HG02973 (cell line): ENCODE measurements at regions not wholly inside any gene's neighbourhood (a gene's known extent, or its start where the extent isn't known, plus 50 kb on each side); places are given as distances from the start of the nearest gene placed in this dataset.
"Not testable (repeated sequence)": the region's sequence is repeated elsewhere in the genome, so short reads cannot be mapped to it uniquely, and the experiment has no call there.

Experiments
- ATAC-seq: cut with Tn5 transposase; IDR thresholded peaks from one replicate; pipeline ENCODE4 v1.9.1; 2021; ENCODE audit warnings: moderate library complexity; ENCODE audit not compliant: unreplicated experiment

DNA sequence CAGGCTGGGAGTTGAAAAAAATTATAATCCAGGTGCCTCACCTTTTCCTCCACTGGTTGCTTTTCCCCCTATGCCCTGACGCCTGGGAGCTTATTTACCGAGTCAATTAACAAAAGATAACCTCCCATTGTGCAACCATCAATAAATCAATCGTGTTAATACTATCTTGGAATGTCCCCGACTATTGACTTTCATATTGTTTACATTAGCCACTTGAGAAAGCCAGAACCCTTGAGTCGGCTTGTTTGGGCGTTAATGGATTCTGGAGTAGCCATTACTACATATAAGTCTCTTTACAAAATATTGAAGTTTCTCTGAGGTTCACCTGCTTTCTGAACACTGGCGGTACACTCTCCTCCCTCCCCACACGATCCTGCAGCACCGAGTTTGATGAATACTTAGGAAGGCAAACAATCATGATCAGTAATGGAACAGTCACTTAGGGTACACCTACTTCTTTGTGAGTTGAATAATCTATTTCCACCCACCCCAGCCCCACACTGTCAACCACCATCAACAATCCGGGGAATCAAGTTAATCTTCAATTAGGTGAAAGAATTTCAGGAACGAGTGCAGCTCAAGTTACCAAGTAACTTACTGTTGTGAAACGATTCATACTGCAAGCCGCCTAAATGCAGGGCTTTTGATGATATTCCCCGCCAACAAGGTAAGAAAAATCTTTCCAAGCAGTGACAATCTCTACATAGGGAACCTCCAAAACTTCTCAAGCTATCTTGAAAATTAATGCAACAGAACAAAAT lies 159.3 kb upstream of the NR2F2 start:
- ATAC-seq = no peak

DNA sequence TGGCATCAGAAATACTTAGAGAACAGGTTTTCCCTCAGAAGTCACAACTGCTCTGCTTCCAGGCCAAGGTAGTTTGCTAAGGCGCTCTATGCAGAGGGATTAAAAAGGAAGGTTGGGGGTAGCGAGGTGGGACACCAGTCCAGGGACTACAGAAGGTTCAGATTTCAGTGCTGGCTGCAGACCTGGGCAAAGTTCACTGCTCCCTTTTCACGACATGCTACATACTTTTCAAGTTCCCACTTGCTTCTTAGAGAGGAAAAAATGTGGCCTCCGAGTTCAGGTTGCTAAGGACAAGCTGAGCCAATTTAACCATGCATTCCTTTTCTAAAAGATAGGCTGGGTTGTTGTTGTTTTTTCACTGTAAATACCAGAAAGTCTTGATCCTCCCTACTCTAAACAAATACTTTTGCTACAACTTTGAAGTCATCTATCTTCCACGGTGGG lies 158.6 kb upstream of the NR2F2 start:
- ATAC-seq = no peak

DNA sequence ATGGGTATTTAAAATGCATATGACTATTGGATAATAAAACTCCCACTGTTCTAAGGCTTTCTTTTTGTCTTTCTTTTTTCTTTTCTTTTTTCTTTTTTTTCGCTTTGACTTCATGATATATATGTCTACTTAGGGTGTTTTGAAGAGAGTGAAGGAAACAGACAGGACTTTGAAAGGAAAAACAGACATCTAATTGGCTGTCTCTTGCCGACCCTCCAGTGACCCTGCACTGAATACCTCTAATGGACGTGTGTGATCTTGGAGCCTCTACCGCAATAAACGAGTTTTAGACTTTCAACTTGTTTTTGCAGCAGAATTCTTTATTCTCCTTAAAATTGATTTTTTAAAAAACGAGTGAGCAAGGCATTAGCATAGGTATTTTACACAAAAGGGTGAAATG lies 158.1 kb upstream of the NR2F2 start:
- no peak for ATAC-seq

DNA sequence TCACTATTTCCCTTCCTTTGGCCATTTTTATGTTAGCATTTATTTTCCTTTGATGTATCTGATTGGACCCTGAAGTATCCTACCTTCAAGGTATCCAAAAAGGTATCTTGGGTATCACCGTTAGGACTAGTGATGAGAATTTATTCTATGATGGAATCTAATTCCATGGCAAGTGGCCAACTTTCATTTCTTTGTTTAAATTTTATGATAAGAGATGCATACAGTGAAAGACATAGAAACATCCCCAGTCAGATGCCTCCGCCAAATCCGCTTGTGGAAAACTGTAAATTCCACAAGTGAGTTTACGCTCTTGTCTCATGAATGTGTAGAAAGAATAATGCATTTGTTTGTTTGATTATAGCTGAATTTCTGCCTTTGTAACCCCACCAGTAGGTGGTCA lies 153.7 kb upstream of the NR2F2 start:
- no peak for ATAC-seq

DNA sequence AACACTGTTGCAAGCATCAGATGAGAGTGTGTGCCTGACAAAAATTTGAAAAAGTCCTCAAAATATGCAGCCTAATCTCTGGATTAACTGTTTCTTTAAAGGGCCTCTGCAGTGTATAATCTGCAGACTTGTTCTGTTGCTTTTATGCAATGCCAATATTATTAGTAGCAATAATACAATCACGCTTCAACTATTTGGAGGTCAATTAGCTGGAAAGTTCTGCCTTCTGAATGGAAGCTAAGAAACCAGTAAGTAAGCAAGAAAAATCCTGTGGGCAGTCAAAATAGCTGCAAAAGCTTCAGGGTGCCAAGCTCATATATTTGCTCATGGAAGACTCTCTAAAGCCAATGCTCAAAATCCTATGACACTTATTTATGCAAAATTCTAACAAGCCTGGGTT lies 153.2 kb upstream of the NR2F2 start:
- ATAC-seq = no peak

DNA sequence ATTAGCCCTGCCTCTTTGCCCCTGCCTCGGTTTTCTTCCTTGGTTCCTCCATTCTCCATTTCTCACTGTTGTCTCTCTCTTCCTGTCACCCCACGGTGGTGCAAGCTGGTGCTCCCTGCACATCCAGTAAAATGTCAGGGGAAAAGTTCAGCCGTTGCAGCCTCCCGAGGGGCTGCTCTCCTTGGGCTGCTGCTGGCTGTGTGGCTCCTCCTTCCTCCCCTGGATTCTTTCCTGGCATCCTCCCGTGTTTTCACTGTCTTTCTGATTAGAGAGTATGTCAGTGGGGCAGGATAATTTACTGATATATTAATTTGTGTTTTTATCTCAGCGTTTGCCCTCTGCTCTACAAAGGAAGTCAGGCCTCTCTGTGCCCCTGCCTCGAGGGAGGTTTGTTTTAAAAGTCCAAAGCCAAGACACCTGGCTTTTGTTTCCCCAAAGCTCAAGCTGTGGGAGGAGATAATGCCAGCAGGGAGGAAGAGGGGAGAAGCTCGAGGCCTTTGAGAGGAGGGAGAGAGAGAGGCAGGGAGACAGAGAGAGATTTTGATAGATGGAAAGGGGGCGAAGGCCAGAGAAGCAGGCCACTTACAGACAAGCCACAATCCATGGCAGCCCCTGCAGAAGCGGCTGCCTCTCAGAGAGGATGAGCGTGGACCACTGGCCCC lies 150.3 kb upstream of the NR2F2 start:
- ATAC-seq = no peak

DNA sequence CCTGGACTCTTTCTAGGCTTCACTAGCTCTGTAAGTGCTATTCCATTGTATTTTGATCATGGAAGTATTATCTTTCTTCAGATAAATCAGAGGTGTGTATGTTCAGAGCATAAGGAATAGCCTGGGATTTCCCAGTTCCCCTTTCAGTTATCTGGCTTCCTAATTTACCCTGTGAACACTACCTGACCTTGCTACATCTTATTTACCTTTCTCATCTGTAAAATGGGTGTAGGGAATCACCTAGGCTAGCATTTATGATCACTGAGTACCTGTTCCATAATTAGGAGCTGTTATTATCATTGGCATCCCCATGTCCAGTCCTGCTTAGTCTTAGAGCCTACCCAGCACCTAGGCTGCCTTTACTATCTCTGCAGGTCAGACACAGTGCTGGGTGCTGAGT lies 149.3 kb upstream of the NR2F2 start:
- ATAC-seq = no peak

DNA sequence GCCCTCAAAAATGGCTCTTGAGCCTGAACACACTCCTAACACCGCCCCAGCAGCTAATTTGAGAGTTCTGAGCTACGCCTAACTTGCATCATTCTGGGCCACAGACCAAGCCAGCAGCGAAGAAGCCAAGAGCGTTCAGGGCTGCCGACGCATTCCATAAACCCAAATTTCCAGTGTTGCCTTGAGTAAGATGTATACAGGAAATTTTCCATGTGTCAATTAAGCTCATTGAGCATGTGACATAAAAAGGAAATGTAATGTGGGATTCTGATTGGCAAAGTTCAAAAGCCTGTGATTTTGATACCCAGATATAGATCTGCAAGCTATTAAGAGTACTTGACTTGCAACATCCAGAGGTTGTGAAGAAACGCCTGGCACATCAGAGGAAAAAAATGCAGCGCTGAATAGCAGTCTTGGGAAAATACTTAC lies 148.6 kb upstream of the NR2F2 start:
- no peak for ATAC-seq

DNA sequence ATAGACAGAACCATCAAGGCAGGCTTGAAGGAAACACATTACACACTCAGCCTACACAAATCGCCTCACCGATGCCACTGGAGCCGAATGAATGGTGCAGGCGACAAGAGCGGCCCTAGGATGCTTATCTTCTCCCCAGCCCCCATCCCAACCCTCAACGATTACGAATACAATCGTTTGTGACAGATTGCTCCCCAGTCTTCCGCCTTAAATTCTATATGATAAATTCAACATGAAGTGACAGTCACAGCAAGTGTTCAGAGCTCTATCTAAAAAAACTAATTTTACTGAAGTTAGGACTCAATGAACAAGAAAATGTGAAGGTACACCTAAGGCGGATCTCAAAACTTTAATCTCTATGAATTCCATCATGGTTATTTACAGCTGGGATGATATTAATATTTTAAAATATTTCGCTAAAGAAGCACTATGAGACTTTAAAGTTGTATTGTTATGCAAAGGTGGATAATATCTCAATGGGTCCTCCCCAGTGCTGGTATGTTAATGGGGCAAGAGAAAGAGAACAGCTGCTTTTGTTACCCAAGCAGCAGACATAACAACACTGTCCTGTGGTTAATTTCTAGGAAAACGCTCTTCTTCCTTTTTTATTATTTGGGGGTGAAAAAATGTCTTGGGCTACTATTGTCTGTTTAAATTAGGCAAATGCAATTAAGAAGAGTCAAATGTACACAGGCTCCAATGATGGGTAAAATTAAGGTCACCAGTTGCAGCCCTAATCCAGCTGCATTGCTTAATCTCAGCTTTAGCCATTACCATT lies 147.6 kb upstream of the NR2F2 start:
- no peak for ATAC-seq

DNA sequence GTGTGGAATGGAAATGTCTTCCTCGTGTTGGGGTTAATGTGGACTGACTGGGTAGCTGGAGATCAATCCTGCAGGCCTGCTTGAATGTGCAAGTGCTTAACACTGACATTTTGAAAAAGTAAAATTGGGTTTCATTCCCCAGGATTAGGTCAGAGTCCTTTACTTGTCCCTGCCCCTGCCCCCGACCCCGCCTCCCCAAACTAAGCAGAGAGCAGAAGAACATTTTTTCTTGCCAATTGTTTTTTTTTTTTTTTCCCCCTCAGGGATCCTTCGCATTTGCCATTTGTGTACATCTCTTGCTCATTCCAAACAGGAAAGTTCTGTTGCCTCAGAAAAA lies 147.0 kb upstream of the NR2F2 start:
- no peak for ATAC-seq

DNA sequence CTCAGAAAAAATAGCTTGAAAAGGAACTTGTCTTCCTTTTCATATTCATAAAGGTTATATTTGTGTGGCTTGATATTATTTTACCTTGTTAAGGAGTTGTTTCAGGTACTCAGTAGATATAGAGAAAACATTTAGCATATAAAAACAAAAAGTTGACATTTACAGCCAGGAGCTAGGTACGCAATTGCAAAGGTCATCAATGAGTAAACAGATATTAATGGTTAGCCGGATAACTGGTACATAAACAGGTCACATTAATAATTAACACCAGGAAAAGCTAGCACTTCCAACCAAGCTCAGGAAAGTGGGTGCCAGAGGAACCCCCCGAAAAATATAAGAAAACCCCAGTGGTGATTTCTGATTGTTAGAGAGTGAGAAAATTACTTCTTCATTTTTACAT lies 146.6 kb upstream of the NR2F2 start:
- no peak for ATAC-seq

DNA sequence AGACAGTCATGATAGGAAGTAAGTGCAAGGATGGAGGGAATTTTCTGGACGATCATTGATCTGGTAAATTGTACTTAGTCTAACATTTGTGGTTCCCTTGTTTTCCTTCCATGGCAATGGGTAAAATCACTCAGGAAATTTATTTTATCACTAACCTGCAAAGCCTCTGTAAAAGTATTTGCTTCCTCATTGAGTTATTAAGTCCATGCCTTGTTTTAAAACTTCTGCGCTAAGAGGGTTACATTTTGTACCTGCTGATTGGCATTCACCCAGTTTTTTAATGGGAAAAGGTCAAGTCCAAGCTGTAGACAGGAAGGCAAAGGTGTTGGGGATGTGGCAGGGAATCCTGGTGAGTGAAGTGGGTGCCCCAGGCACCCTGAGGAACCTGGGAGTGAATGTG lies 146.2 kb upstream of the NR2F2 start:
- no peak for ATAC-seq

DNA sequence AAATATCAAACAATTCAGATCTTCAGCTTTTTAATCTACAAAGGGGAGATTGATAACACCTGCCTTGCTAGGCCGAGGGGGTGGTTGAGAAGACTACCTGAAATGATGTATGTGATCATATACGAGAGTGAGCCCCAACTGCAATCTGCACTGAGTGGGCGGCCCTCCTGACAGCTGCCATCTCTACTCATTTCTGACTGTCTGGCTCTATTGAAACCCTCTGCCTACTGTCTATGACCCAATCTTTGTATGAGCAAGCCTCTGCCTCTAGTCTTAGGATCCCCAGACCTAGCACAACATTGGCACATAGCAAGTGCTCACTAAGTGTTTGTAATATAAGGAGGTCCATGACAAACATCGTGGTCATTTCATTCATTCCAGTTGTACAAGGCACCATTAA lies 144.4 kb upstream of the NR2F2 start:
- no peak for ATAC-seq

DNA sequence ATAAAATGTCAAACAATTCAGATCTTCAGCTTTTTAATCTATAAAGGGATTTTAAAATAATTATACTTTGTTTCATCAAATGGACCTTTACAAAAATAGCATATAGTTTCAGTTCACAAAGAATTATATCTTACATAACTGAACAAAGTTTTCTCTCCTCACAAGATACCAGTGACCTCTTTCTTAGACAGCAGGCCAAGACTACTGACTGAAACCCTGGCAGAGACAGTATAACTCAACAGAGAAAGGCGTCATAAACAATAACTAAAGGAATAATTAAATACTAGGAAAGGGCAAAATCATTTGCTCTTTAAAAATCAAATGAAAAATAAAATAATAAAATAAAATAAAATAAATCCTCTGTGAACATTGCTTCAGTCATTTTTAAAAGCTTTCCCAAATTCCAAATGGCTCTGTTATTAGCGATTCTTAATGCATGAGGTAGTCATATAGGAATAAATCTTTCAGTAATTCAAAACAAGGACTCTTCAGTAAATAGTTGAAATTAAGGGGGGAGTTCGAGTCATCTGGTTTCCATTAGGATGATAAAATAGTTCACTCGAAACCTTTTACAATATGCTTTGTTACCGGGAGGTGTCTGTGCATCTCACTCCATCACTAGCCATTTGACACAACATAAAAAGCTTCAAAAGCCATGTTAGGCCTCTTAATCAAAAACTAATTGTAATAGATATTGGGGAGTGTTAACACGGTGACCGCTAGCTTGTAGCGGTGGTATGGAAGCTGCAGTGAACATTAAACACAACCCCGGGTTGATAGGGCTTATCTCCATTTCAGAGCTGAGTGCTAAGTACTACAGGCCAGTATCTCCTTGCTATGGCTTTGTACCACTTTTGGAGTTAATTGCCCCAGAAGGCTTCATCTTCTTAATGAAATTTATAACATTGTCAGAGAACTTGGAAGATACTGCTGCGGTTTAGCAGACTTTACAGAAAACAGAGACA lies 142.9 kb upstream of the NR2F2 start:
- ATAC-seq = no peak

DNA sequence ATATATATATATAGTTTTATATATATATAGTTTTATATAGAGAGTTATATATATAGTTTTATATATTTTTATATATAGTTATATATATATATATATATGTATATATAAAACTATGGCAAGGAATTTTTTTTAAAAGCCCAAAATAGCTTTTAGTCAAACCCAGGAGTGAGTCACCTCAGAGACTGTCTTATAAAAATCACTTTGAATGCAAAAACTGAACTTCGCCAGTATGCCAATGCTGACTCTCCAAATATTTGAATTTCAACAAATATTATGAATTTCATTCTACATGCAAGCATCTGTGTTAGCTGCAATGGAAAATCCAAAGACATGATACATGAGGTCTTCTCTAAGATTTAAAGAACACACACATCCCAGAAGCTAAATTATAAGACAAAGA lies 132.8 kb upstream of the NR2F2 start:
- no peak for ATAC-seq

DNA sequence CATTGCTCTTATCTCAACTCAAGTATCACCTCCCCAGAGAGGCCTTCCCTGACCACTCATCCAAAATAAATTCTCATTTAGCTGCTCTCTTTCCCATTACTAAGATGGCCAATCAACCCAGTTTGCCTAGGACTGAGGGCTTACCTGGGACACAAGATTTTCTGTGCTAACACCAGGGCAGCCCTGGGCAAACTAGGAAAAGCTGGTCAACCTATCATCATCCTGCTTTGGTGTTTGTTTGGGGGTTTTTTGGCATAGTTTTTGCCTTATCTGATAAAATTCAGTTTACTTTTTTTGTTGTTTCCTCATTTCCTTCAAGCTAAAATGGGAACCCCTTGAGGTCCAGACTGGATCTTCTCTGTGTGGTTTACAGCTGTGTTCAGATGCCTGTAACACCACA lies 131.4 kb upstream of the NR2F2 start:
- ATAC-seq = no peak

DNA sequence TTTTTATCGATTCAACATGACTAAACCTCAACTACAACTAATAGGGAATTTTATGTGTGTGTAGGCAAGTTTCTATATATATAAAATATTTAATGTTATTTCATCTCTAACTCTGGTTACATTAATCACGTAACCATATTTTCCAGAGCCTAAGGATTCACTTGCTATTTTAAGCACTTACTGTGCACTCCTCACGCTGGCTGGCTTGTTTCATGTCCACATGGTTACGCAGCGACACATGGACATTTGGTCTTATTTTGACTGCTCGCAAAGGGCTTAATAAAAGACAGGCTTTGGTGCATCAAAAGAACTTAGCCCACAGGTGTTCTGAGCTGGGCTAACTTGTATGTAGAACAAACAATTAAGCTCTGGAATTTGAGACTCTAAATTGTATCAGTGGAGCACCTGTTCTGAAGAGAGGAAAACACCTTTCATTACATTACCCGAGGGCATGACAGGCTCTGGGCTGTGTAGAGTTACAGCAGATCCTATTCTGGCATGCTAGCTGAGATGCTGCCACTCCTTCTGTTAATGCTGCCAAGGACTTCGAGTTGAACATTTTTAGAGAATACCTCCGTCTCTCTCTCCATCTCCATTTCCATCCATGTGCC lies 130.0 kb upstream of the NR2F2 start:
- ATAC-seq = no peak

DNA sequence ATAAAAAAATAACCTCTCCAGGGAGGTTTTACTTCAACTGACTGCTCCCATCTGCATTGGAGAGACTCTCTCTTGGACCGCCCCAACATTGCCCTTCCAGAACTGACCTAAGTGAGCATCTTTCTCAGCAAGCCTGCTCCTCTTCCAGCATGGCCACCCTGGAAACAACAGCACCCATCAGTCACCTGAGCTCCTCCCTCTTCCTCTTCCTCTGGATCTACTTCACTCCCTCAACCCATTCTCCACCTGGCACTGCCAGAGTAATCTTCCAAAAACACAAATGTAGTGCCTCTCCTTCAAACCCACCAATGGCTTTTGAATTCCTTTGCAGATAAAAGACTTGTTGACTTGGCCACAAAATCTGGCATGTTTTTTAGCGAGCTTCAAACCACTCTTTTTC lies 128.8 kb upstream of the NR2F2 start:
- ATAC-seq = no peak

DNA sequence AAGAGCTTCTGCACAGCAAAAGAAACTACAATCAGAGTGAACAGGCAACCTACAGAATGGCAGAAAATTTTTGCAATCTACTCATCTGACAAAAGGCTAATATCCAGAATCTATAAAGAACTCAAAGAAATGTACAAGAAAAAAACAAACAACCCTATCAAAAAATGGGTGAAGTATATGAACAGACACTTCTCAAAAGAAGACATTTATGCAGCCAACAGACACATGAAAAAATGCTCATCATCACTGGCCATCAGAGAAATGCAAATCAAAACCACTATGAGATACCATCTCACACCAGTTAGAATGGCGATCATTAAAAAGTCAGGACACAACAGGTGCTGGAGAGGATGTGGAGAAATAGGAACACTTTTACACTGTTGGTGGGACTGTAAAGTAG lies 124.9 kb upstream of the NR2F2 start:
- ATAC-seq = not testable (repeated sequence)

DNA sequence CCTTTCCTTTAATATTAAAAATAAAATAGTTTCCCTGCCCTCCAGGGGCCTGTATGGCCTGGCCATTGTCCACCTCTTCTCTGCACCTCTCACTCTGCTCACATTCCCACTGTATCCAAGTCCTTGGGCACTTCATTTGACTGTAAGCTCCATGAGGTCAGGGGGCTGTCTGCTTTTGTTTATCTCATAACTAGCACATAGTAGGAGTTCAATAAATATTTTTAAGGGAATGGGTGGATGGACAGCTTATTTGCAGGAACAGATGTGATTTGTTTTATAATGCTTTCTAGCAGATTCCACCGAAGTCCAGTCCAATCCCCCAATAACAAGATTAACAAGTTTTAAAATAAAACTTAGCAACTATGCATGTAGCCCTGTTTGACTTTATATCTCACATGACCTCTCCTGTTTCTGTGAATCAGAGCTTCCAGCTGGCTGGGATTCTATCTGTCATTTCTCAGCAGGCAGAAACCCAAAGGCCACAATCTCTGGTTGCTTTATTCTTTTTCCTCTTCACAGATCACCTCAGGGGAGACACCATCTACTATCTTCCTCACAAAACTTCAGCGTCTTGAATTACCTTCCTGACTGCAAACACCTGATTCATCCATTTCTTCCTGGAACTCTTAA lies 123.0 kb upstream of the NR2F2 start:
- ATAC-seq = no peak
